A549 (cell line): ENCODE measurements at regions not wholly inside any gene's neighbourhood (a gene's known extent, or its start where the extent isn't known, plus 50 kb on each side); places are given as distances from the start of the nearest gene placed in this dataset.

Experiments
- CBX8 ChIP-seq: fragments of 200-600 bp; sonication (generic); IDR thresholded peaks from 2 replicates; pipeline ENCODE4 v1.6.1; 2016
- CTCF ChIP-seq: fragments of >200 bp; sonication (Bioruptor Twin); formaldehyde crosslinking; IDR thresholded peaks from 3 replicates; pipeline ENCODE4 v1.5.1; 2016
- ESRRA ChIP-seq: fragments of 150-350 bp; IDR thresholded peaks from 2 replicates; pipeline ENCODE4 v1.6.1; 2014; ENCODE audit warnings: mild to moderate bottlenecking, low read length, borderline replicate concordance
- HOXA7 ChIP-seq: fragments of 250-450 bp; sonication (Bioruptor Pico); IDR thresholded peaks from 2 replicates; pipeline ENCODE4 v1.5.0; 2020; ENCODE audit warnings: mild to moderate bottlenecking, moderate library complexity
- KDM5A ChIP-seq: fragments of 200-600 bp; sonication (generic); IDR thresholded peaks from 2 replicates; pipeline ENCODE4 v1.6.1; 2016; ENCODE audit warnings: antibody characterized with exemption, mild to moderate bottlenecking
- POLR2A ChIP-seq: IDR thresholded peaks from 2 replicates; pipeline ENCODE4 v1.6.1; 2012; ENCODE audit warnings: mild to moderate bottlenecking, low read length
- RAD21 ChIP-seq, 2 experiments: fragments of >200 bp in 1 of 2; sonication (Bioruptor Twin) in 1 of 2; formaldehyde crosslinking in 1 of 2; IDR thresholded peaks in 1 of 2; conservative IDR thresholded peaks in 1 of 2; 2 replicates in 1 of 2; 3 replicates in 1 of 2; pipeline ENCODE4 v1.6.1; 2012 to 2018; ENCODE audit warnings: inconsistent platforms in 1 of 2

DNA sequence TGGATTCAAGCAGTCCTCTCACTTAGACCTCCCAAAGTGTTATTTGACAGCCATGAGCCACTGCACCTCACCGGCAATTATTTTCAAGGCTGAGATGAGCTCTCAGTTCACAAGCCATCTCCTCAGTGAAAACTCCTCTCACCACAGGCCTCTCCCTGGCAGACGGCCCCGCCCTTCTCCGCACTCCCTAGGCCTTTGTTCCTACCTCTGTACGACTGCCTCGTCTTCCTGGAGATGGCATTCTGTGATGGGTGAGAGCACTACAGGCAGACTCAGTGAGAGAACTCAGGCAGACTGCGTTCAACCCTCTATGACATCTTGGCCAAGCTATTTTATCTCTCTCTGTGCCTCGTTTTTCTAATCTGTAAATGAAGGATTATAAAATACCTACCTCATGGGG is 67.0 kb upstream of the TPM1 start:
- no peak for TF ChIP-seq ESRRA
- no peak for TF ChIP-seq CBX8
- no peak for TF ChIP-seq CTCF
- no peak for TF ChIP-seq HOXA7 (CRISPR knock-in tag)
- TF ChIP-seq RAD21 (conservative IDR thresholded peaks at IDR 0.05 in 1 of 2, IDR thresholded peaks at IDR 0.05 in 1 of 2): peak in 1 of 2 experiments; percentile 4; a peak in 1 of 5 replicates
- TF ChIP-seq POLR2A: no peak
- no peak for TF ChIP-seq KDM5A
